ENCODE measurements at regions not wholly inside any gene's neighbourhood (a gene's known extent, or its start where the extent isn't known, plus 50 kb on each side); places are given as distances from the start of the nearest gene placed in this dataset.
A peak's percentile ranks its signal among the peaks of the same experiment; 100 is the strongest.
"Not testable (repeated sequence)": the region's sequence is repeated elsewhere in the genome, so short reads cannot be mapped to it uniquely, and the experiment has no call there.

DNA sequence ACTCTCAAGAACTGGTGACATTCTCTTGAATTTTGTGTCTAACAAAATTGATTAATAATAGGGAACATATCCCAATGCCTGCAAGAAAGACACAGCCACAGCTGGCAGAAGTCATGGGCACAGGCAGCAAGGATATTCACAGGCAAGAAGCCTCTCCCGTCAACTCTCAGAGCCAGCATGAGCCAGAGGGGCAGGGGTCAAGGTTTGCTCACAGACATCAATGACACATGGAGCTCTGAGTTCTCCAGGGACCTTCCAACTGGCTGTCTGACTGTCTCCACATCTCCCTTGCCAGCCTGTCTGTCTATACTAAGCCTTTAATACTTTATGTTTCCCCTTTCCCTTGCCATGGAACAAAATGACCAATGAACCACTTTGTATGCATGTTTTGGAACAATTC is 101.5 kb upstream of the RAB4A start:
- no peak for DNase-seq (ENCODE audit: low spot score)

DNA sequence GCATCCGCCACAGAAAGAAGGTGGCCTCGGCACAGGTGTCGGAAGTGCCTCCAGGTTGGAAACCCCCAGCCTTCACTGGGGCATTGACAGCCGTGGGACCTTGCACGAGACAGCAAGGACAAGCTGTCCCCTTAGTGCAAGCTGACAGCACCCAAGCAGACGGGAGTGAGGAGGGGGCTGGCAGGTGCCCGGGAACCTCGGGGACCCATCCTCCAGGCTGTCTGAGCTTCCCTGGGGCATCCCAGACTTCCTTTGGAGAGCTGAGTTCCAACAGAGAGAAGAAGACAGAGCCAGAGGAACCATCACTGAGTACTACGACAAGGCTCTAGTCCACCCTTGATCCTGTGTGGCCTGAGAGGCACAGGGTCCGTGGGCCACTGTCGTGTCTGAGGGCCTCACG is 100.6 kb upstream of the RAB4A start:
- DNase-seq (ENCODE audit: low spot score), result no peak

DNA sequence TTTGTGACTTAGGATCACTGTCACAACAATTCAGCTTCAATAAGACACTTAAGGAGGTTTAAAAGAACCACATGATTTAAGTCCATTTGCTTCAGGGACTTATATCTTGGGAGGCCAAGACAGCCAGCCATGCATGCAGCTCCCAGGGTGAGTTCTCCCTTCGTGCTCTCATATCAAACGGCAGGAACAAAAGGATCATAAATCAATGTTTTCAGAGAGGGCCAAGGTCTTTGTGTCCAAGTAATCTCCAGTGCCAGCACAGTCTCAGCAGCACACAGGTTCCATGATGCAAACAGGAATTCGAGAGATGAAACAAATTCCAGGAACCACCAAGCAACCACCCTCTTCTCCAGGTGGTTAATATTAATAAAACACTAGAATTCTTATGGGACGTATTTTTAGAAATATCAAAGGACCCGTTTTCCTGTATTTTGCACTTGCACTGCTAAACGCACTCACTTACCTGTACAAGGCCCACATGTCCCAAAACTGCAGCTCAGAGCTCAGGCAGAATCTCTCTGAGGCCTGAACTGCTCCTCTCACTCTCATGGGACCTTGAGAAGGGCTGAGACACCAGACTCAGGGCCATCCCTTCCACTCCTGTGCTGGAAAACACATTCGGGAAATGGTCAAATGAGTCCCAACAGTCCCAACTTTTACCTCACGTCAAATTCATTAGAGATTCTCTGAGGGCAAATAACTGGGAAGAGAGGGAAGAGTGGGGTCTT is 100.0 kb upstream of the RAB4A start:
- no peak for DNase-seq (ENCODE audit: low spot score)

DNA sequence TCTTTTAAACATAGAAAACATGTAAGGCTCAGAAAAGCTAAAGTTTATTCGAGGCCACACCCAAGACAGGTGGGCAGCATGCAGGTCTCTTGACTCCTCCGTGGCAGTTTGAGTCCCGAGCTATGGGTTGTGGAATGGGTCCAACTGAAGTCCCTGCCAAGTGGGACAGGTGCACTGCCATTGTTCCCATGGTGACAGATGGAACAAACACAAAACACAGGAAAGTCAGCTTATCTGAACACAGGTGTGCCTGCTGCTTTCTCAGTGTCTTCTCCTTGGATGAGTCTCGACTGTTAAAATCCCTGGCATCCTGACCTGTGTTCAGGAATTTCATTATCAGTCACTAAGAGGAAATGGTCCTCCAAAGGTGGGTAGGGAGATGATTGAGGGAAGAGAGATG is 99.0 kb upstream of the RAB4A start:
- peak; percentile 94 for DNase-seq (ENCODE audit: low spot score)

DNA sequence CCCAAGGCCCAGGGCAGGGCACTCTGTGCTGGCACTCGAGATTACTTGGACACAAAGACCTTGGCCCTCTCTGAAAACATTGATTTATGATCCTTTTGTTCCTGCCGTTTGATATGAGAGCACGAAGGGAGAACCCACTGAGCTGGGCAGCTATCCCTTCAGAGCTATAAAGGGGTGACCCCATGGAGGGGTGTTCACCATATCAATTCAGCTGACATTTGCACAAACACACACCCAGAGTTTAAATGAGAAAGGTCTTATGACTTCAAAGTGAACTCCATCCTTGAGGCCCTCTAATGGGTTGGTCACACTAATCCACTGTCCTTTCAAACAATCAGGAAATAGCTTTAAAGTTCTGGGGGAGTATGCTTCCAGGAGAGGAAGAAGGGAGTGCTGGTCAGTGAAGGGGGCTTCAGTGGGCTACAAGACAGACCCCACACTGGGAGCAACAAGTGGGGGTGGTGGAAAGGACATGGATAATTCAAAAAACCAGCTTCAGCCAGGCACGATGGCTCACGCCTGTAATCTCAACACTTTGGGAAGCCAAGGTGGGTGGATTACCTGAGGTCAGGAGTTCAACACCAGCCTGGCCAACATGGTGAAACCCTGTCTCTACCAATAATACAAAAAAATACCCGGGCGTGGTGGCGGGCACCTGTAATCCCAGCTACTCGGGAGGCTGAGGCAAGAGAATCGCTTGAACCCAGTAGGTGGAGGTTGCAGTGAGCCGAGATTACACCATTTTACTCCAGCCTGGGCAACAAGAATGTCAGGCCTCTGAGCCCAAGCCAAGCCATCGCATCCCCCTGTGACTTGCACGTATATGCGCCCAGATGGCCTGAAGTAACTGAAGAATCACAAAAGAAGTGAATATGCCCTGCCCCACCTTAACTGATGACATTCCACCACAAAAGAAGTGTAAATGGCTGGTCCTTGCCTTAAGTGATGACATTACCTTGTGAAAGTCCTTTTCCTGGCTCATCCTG is 97.1 kb upstream of the RAB4A start:
- not testable (repeated sequence) for DNase-seq (ENCODE audit: low spot score)

DNA sequence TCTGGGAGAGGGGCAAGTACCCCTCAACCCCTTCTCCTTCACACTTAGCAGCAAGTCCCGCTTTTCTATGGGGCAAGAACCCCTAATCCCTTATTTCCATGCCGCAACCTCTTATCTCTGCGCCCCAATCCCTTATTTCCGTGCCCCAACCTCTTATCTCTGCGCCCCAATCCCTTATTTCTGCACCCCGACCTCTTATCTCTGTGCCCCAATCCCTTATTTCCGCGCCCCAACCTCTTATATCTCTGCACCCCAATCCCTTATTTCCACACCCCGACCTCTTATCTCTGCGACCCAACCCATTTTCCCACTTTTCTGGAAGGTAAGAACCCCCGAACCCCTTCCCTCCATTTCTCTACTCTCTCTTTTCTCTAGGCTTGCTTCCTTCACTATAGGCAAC is 95.6 kb upstream of the RAB4A start:
- DNase-seq (ENCODE audit: low spot score), result not testable (repeated sequence)

DNA sequence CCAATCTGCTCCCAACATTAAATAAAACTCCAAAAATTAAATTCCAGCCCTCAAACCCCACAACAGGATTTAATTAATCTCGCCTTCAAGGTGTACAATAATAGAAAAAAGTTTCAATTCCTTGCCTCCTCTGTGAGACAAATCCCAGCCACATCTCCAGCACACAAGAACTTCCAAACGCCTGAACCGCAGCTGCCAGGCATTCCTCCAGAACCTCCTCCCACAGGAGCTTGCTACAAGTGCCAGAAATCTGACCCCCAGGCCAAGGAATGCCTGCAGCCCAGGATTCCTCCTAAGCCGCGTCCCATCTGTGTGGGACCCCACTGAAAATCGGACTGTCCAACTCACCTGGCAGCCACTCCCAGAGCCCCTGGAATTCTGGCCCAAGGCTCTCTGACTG is 94.5 kb upstream of the RAB4A start:
- DNase-seq (ENCODE audit: low spot score), result not testable (repeated sequence)

DNA sequence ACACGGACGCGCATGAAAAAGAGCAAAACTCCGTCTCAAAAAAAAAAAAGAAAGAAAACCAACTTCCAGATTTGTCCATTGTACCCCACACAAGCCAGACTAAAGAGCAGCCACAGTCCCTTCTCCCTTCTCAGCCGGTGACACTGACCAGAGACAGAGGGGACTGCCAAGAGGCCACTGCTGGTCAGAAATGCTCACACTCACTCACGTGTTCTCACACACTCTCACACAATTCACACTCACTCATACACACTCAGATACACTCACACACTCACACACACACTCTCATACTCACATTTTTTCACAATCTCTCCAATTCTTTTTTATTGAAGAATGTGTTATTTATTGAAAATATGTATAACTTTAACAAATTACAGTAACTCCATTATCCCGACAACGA is 90.8 kb upstream of the RAB4A start:
- no peak for DNase-seq (ENCODE audit: low spot score)

DNA sequence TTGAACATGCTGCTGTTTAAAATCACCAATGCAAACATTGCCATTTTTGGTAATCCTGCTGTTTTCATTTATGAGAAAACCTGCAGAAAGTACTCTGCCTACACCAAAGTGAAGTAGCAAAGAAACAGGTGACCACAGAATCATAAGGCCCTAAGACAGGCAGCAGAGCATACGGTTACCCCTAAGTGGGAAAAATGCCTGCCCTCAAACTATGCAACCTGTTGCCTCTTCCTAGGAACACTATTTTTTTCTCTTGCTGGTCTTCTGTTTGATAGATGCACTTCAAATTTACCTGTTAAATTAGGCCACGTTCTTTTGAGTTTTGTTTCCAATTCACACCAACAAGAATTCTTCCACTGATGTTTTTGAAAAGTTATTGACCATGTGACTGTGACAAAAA is 89.5 kb upstream of the RAB4A start:
- DNase-seq (ENCODE audit: low spot score), result no peak

DNA sequence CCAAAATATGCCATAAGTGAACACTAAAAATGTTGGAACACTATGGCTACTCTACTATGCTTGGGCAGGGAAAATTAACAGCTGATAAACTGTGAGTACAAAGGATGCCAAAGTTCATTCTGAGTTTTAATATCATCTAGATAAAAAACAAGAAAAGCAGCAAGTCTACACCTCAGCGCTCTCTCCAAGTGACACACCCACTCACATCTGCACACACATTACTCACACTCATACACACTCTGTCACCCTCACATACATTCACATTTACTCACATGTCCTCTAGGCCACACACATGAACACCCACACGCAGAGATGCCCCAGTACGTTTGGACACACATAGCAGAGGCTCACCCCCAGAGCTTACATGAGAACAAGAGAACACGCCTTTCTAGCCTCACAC is 87.3 kb upstream of the RAB4A start:
- DNase-seq (ENCODE audit: low spot score), result no peak

DNA sequence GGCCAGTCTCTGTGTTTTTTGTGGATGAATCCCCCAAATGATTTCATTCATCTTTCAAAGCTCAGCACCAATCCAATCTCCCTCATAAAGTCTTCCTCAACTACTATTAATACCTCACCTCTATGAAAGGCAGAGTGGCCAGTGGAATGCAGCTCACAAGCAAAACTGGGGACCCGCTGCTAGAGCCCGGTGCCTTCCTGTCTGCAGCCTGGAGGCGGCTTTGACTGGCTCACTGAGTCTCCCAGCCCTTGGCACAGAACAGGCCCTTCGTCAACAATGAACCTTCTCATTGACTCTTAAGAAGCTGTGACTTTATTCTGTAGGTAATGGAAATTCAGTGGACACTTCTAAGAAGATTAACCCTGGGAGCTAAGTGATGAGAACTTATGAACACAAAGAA is 86.8 kb upstream of the RAB4A start:
- DNase-seq (ENCODE audit: low spot score), result no peak

DNA sequence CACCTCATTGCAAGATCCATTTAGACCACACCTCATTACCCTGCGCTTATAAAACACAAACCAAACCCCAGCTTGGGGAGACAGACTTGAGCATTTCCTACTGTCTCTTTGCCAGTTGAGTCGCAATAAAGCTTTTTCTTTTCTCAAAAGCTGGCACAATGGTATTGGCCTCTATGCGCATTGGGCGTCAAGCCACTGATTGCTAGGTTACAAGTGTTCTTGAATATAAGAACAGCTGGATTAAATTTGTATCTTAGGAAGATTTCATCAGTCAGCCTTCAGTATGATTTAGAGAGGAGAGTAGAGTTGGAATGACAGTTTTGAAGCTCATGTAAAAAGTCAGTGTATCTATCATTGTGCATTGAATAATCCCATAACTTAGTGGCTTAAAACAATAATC is 84.9 kb upstream of the RAB4A start:
- no peak for DNase-seq (ENCODE audit: low spot score)

DNA sequence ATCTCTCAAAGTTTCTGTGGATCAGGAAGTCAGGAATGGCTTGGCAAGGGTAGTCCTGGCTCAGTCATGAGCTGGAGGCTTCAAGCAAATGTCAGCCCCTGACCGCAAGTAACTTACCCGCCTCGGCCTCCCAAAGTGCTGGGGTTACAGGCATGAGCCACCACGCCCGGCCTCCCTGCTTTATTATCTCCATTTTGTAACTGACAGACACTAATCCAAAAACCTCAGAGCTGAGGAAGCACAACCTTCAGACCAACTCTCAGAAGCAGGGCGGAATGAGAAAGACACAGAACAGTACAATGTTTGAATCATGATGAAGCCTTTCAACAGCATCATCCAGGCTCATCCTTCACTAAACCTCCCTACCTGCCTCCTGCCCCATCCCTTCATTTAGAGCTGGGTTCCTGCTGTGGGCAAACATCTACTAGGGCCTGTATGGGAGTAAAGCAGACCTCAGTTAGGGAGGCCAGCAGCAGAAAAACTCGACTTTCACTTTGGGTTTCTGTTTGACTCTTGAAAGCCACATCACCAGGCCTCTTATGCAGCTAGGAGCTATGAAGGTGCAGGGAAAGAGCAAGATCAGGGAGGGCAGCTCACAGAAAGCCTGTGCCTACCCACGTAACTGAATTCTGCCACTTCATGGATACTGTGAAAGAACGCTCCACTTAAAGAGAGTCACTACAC is 84.4 kb upstream of the RAB4A start:
- no peak for DNase-seq (ENCODE audit: low spot score)

DNA sequence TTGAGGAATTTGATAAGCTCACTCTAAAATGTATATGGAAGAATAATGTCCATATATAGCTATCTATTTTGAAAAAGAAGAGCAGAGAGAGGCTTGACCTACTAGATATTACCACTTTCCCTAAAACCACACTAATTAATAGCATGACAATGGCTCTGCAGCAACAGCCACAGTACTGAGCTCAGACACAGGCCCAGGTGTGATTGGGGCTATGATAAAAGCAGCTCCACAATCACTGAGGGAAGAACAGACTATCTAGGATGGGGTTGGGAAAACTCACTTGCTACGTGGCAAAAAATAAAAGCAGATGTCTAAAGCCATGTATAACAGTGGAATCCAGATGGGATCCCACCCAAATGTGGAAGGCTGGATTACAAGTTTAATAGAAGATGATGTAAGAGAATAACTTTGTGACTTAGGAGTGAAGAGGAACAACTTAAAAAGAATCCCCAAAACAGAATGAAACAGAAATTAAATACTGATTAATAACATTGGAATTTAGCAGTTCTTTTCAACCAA is 80.8 kb upstream of the RAB4A start:
- no peak for DNase-seq (ENCODE audit: low spot score)

DNA sequence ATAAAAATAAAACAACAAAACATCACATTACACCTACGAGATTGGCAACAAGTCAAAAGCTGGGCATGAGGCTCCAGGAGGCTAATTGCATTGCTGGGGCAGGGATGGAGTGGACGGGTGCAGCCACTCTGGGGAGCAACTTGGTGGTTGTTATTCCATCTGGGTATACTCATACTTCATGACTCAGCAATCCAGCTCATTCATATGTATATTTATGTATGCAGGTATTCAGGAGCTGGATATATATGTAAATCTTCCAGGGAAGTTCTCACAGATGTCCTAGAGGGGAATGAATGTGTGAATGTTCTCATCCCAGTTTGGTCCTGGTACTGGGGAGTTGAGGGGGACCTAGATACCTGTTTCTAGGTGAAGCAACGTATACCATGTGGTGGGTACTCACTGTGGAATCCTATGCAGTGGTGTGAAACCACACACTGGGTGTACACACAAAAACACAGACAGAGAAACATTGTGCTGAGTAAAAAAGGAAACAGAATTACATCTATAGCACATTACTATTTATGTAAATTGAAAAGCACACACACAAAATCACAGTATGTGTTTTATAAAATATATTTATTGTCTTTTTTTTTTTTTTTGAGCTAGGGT is 79.7 kb upstream of the RAB4A start:
- DNase-seq (ENCODE audit: low spot score), result no peak

DNA sequence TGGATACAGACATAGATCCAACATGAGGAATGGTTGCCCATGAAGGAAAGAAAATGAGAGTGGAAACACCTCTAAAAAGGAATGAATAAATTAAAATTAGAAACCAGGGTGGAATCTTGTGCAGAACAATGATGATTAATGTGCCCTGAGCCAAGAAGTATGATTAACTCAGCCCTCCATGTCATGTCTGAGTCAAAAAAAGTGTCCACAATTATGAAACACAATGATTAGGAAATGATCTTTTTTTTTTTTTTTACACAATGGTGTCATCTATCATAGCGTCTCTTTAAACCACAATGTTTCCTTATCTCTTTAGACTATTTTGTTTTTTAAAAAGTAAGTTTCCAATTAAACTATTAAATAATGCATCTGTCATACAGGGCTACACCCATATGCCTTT is 78.9 kb upstream of the RAB4A start:
- DNase-seq (ENCODE audit: low spot score), result no peak

DNA sequence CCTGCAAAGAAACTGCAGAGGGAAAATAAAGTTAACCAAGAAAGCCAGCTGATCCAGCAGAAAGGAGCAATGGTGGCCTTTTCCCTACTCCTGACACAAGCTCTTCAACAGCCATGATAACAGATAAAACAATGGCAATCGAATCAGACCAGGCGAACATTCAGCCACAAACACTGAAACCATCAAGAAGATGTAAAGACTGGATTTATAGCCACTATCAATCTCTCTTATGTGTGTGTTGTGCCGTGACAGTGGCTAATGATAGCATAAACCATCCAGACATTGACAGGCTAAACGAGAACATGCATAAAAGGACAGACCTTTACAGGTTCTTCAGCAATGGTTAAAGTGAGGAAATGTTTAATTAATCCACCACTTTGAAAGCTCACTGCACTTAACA is 78.1 kb upstream of the RAB4A start:
- DNase-seq (ENCODE audit: low spot score), result no peak

DNA sequence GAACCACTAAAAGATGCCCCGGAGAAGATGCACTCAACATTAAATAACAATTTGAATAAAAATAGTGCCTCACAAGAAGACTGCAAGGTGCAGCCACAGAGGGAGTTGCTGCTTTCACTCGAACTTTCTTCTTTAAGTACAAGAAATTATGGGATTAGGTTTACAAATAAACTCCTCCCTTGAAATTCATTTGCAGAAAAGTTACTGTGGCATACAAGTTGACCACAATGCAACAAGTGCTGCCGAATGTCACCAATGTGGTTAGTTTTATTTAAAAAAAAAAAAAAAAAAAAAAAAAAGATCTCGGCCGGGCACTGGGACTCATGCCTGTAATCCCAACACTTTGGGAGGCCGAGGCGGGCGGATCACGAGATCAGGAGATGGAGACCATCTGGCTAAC is 76.8 kb upstream of the RAB4A start:
- DNase-seq (ENCODE audit: low spot score), result no peak

DNA sequence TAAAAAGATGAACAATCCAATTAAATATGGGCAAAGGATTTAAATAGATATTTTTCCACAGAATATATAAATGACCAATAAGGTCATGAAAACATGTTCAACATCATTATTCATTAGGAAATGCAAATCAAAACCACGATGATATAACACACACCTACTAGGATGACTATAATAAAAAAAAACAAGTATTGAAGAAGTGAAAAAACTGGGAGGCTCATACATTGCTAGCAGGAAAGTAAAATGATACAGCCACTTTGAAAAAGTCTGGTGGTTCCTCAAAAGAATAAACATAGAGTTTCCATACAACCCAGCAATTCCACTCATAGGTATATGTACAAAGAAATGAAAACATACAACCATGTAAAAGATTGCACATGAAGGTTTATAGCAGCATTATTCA is 75.7 kb upstream of the RAB4A start:
- no peak for DNase-seq (ENCODE audit: low spot score)

DNA sequence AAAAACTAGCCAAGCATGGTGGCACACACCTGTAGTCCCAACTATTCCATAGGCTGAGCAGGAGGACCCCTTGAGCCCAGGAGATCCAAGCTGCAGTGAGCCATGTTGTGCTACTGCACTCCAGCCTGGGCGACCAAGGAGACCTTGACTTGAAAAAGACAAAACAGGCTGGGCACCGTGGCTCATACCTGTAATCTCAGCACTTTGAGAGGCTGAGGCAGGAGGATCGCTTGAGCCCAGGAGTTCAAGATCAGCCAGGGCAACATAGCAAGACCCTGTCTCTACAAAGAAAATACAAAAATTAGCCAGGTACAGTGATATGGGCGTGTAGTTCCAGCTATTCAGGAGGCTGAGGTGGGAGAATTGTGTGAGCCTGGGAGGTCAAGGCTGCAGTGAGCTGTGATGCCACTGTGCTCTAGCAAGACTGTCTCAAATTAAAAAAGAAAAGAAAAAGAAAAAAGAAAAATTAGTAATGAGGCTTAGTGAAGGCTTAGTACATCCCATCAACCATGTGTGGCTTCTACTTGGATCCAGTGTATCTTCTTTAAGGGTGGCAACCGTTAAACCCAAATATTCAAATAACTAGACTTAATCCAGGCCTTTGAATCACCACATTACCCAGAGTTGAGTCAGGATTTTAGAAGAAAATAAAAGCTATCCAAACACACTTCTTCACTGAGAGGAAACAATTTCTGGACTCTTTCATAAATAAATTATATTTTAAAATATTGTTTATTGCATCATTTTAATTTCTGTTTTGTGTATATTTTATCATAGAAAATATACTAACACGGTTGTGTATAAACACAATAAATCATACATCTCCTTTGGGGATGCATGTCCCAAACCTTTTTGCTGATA is 74.3 kb upstream of the RAB4A start:
- no peak for DNase-seq (ENCODE audit: low spot score)

DNA sequence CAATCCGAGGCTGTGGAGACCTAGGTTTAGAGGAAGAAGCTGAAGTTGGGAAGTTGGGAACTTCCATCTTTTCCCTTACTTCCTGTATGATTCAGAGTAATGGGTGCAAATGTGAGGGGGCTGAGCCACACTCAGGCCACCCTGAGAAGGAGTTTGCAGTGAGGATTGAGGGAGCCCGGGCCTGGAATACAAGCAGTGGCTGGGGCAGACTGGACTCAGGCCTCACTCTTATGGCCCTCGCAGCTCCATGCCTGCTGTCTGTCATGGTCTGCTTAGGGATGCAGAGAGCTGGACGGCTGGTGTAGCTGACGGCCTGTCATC is 73.7 kb upstream of the RAB4A start:
- no peak for DNase-seq (ENCODE audit: low spot score)

Measured in HT-29 (cell line).